ENCODE measurements at regions not wholly inside any gene's neighbourhood (a gene's known extent, or its start where the extent isn't known, plus 50 kb on each side); places are given as distances from the start of the nearest gene placed in this dataset.

DNA sequence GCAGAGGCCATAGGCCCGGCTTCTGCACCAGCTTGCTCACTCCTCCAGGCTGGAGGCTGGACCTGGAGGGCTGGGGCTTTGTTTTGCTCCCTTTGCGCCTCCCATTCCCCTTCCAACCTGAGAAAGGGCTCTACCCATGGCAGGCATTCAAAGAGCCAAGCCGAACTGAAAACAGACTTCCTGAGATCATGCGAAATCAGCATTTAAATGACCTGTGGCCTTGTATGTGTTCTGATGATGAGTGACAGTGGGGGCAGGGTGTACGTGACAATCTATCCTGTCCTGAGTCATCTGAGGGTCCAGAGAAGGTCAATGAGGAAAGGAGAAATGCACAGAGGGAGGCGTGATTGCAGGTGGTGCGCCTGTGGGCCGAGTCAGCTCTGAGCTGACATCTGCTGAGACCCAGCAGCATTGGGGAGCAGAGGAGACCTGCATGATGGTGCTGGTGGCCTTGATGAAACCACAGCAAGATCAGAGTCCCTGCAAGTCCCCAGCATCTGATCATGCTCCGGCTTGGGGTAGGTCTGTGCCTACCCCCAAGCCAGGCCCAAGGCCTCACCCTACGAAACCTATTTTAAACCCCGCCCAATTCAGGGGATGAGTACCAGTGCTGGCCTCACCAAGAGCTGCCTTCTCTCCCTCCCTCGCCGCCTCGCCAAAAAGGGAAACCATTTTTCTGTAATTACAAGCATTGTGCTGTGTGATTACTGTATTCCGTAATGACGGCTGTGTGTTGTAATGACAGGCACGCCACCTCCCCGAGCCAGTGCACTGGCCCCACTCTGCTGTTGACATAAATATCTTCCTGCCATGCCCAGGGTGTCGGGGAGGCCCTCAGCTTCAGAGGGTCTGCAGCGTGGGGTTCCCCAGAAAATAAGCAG is 95.2 kb upstream of the ANO1 start:
- no peaks in the 10 kb centered on the region for H3K9me3 Mint-ChIP-seq (ENCODE audit: insufficient read depth)
- POLR2A ChIA-PET: no interaction called here
- no peaks in the 10 kb centered on the region for H3K36me3 Mint-ChIP-seq (ENCODE audit: low read depth)
- H3K27ac Mint-ChIP-seq: no peak overlapping the region
- CTCF ChIA-PET: no interaction called here
- no peak overlapping the region for H3K4me3 Mint-ChIP-seq
- no peaks in the 10 kb centered on the region for H3K4me1 Mint-ChIP-seq (ENCODE audit: low read depth)
- no peak for ATAC-seq
- DNase-seq: no peak
- peaks cover 41% of the 10 kb centered on the region for H3K27me3 Mint-ChIP-seq (ENCODE audit: low read depth)

DNA sequence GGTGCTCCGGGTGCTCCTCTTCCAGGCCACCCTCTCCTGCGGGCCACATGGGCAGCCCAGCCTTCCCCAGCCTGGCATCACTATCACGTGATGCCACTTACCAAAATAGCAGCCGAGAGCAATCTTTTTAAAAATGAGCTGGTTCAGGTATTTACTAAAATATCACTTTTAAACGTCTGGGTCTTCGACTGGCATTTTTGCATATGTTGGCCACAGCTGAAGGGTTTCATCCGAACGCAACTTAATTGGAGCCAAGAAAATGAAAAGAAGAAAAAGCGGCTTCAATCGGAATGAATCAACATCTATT is 94.6 kb upstream of the ANO1 start:
- ChIA-PET POLR2A (no interaction called here), CTCF (no interaction called here)
- H3K4me1 Mint-ChIP-seq (ENCODE audit: low read depth): no peaks in the 10 kb centered on the region
- H3K9me3 Mint-ChIP-seq (ENCODE audit: insufficient read depth): no peaks in the 10 kb centered on the region
- no peak overlapping the region for H3K4me3 Mint-ChIP-seq
- no peak for DNase-seq
- no peaks in the 10 kb centered on the region for H3K36me3 Mint-ChIP-seq (ENCODE audit: low read depth)
- no peak overlapping the region for H3K27ac Mint-ChIP-seq
- H3K27me3 Mint-ChIP-seq (ENCODE audit: low read depth): peaks cover 47% of the 10 kb centered on the region
- no peak for ATAC-seq

DNA sequence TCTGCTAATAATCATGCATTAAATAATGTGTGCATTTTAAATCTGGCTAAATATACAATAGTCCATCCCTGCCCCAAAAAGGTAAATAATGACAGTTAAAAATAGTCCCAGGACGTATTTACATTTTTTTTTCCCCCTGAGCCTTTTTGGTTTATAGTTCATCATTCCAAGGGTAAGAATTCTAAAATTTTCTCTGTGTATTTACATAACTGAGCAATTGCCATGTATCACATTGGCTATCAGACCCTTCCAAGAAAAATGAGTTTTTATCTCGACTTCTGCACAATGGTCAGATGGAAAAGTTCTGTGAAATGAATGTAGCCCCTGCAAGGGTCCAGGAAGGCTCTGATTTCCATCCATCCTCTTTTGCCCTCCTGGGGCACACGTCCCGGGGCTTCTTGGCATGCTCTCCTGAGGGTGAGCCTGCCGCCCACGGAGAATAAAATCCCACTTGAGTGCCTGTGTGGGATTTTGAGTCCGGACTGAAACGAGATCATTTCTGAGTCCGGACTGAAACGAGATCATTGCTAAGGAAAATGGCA is 94.1 kb upstream of the ANO1 start:
- no peaks in the 10 kb centered on the region for H3K36me3 Mint-ChIP-seq (ENCODE audit: low read depth)
- ATAC-seq: no peak
- H3K27ac Mint-ChIP-seq: no peak overlapping the region
- no peaks in the 10 kb centered on the region for H3K4me1 Mint-ChIP-seq (ENCODE audit: low read depth)
- H3K27me3 Mint-ChIP-seq (ENCODE audit: low read depth): peaks cover 51% of the 10 kb centered on the region
- no peak overlapping the region for H3K4me3 Mint-ChIP-seq
- ChIA-PET POLR2A (no interaction called here), CTCF (no interaction called here)
- H3K9me3 Mint-ChIP-seq (ENCODE audit: insufficient read depth): no peaks in the 10 kb centered on the region
- DNase-seq: no peak

DNA sequence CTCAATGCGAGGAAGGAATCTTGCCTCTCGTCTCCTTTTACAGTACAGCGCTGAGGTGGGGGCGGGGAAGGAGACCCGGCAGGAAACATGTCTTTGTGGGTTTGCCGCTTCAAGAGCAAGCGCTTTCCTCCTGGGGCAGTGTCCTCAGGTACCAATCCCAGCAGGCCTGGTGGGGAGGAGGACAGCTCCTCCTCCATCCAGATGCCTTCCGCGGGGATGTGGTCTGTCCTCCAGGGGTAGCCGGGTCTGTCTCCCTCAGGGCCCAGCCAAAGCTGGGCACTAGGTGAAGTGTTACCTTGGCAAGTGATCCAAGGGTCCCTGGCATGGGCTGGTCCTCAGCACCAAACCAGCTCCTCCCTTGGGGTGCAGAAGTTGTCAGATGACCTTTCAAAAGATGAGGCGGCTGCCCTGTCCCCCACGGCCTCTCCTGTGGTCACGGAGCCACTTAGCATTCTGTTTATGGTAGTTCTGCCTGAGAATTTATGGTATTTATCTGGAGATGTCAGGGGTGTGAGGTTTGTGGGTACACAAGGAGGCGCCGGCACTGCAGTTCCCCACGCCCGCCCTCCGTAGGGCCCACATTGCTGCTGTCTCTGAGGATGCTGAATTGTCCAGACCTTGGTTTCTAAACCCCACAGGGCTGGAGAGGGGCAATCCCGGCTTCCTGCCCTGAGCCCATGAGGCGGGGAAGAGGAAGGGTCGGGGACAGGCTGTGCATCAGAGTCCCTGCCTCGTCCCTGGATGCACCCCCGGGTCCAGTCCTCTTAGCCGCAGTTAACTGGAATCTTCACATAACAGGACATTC is 93.5 kb upstream of the ANO1 start:
- Mint-ChIP-seq H3K36me3 (ENCODE audit: low read depth) (no peaks in the 10 kb centered on the region), H3K4me3 (no peak overlapping the region), H3K27ac (no peak overlapping the region), H3K27me3 (ENCODE audit: low read depth) (peaks cover 55% of the 10 kb centered on the region), H3K4me1 (ENCODE audit: low read depth) (no peaks in the 10 kb centered on the region), H3K9me3 (ENCODE audit: insufficient read depth) (no peaks in the 10 kb centered on the region)
- no peak for DNase-seq
- ATAC-seq: no peak
- POLR2A ChIA-PET: no interaction called here
- CTCF ChIA-PET: no interaction called here

DNA sequence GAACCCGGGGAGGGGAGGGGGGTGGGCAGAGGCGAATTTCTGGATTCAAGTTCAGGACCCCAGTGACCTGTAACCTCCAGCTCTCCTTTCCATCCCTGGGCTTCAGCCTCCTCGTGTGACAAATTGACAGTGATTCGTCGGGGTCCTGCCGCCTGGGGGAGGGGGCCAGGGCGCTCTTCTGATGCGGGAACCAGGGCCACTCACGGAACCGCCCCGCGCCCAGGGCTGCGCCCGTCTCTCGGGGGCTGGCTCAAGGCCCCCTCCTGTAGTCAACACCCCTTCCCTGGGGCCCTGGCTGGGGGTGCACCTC is 92.8 kb upstream of the ANO1 start:
- ChIA-PET POLR2A (no interaction called here), CTCF (no interaction called here)
- H3K9me3 Mint-ChIP-seq (ENCODE audit: insufficient read depth): no peaks in the 10 kb centered on the region
- ATAC-seq (no peak), DNase-seq (no peak)
- H3K4me3 Mint-ChIP-seq: no peak overlapping the region
- H3K27ac Mint-ChIP-seq: no peak overlapping the region
- no peaks in the 10 kb centered on the region for H3K4me1 Mint-ChIP-seq (ENCODE audit: low read depth)
- no peaks in the 10 kb centered on the region for H3K36me3 Mint-ChIP-seq (ENCODE audit: low read depth)
- H3K27me3 Mint-ChIP-seq (ENCODE audit: low read depth): peaks cover 59% of the 10 kb centered on the region

DNA sequence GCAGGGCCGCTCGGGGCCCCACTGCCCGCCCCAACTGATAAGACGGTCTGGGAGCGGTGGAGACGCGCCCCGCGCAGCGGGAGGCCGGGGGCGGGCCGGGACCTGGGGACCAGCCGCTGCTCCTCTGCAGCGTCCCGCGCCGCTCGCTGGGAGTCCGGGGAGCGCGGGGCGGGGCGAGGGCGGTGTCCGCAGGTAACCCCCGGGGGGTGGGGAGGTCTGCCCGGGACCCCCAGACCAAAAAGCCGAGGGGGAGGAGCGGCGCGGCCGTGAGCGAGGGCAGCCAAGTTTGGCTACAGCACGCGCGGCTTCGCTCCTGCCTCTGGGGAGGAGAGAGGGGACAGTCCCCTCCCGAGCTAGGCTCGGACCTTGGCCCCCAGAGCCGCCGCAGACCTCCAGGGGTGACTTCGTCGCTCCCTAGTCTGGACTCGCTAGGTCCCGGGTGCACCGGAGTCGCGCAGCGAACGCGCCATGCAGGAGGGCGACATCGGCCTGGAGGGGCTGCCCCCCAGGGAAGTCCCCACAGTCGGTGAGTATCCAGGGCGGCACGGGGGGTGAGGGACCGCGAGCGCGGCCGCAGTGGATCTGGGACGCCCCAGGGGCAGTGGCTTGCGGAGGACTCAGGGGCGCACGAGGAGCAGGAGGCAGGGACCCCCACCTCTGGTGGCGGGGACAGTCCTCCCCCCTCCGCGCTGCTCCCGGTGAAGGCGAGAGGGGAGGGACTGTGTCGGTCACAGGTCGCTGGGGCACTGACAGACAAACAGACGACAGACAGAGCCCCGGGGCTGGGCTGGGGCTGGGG is 92.3 kb upstream of the ANO1 start:
- Mint-ChIP-seq H3K4me3 (no peak overlapping the region), H3K4me1 (ENCODE audit: low read depth) (no peaks in the 10 kb centered on the region), H3K27me3 (ENCODE audit: low read depth) (peaks cover 62% of the 10 kb centered on the region), H3K36me3 (ENCODE audit: low read depth) (no peaks in the 10 kb centered on the region), H3K27ac (no peak overlapping the region), H3K9me3 (ENCODE audit: insufficient read depth) (no peaks in the 10 kb centered on the region)
- DNase-seq (no peak), ATAC-seq (no peak)
- ChIA-PET POLR2A (no interaction called here), CTCF (no interaction called here)

DNA sequence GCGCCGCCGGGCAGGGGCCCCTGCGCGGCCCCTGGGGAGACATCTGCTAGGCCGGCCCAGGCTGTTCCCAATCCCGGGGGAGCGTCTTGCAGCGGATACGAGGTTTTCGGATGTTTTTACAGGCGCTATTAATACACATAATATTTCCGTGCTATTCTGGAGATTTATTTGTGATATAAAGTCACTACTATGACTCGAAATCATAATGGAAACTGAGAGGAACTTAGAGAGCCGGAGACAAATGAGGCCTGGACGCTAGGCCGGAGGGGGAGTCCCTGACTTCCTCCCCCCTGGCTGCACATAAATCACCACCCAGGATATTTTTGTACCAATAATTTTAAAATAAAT is 91.7 kb upstream of the ANO1 start:
- Mint-ChIP-seq H3K4me3 (no peak overlapping the region), H3K36me3 (ENCODE audit: low read depth) (no peaks in the 10 kb centered on the region), H3K27me3 (ENCODE audit: low read depth) (peaks cover 65% of the 10 kb centered on the region), H3K27ac (no peak overlapping the region), H3K4me1 (ENCODE audit: low read depth) (no peaks in the 10 kb centered on the region), H3K9me3 (ENCODE audit: insufficient read depth) (no peaks in the 10 kb centered on the region)
- POLR2A ChIA-PET: no interaction called here
- CTCF ChIA-PET: no interaction called here
- ATAC-seq: no peak
- no peak for DNase-seq

DNA sequence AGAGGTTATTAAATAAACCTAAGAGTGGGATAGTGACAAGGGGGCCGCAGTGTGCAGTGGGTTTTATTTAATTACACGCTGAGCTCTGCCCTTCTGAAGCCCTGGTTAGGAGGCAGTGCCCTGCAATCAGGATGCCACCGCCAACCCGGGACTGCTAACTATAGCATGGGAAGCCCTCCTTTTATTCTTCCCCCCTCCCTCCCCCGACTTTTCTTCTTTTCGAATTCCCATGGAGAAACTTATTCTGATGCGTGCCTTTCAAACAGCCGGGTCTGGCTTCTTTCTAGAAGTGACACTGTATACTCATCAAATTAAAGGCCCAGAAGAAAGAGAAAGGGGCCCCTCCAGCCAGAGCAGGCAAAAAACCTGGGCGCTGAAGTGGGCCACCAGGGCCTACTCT is 91.3 kb upstream of the ANO1 start:
- Mint-ChIP-seq H3K9me3 (ENCODE audit: insufficient read depth) (no peaks in the 10 kb centered on the region), H3K27ac (no peak overlapping the region), H3K27me3 (ENCODE audit: low read depth) (peaks cover 65% of the 10 kb centered on the region), H3K36me3 (ENCODE audit: low read depth) (no peaks in the 10 kb centered on the region), H3K4me1 (ENCODE audit: low read depth) (no peaks in the 10 kb centered on the region), H3K4me3 (no peak overlapping the region)
- ChIA-PET POLR2A (no interaction called here), CTCF (no interaction called here)
- ATAC-seq (no peak), DNase-seq (no peak)

DNA sequence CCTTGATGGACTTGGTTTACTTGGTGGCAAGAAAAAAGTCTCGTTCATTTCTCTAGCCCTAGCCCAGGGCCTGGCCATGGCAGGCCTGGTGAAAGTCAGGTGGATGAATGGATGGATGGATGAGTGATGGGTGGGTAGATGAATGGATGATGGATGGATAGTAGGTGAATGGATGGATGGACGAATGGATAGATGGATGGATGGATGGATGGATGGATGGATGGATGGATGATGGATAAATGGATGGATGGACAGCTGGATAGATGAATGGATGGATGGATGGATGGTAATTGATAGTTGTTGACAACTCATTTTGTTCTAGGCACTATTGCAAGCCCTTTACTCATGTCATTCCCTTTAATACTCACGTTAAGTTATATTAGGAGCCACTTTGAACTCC is 86.1 kb upstream of the ANO1 start:
- Mint-ChIP-seq H3K4me1 (ENCODE audit: low read depth) (no peaks in the 10 kb centered on the region), H3K9me3 (ENCODE audit: insufficient read depth) (no peaks in the 10 kb centered on the region), H3K27ac (no peak overlapping the region), H3K4me3 (no peak overlapping the region), H3K36me3 (ENCODE audit: low read depth) (no peaks in the 10 kb centered on the region), H3K27me3 (ENCODE audit: low read depth) (peaks cover 34% of the 10 kb centered on the region)
- ChIA-PET POLR2A (no interaction called here), CTCF (no interaction called here)
- ATAC-seq (no peak), DNase-seq (no peak)

DNA sequence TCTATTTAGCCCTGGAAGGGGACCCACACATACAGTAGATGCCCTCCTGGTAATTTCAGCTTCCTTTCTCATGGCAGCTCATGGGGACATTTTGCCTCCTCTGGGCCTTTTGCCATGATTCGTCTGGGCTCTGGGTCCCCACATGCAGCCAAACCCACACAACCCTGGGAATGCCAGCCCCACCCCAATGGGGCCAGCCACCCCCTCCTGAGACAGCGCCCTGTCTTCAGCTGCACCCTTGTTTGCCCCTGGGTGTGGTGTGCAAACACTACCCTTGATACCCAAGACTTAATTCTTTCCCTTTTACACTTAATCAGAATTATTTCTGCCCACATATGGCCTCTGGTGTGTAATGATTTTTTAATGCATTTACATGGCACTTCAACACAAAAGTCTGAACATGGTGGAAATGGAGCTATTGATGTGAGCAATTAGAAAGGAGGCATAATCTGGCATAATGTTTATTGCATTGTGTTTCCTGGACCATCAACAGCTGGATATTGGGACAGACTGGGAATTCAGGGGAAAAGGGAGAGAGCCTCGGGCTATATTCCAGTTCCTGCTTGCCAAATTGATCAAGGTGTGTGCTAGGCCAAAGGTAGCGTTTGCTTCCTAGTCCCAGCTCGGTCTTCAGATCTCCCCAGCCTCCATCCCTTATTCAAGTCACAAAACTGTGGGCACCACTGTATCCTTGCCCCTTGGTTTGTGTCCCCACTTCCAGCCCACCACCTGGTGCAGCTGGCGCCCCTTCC is 85.0 kb upstream of the ANO1 start:
- ChIA-PET POLR2A (no interaction called here), CTCF (interaction anchor here (1.5 kb wide), 1 partner anchor 90 kb away, joined by 3 read pairs; no protein-coding TSS in a partner anchor)
- Mint-ChIP-seq H3K36me3 (ENCODE audit: low read depth) (no peaks in the 10 kb centered on the region), H3K27ac (no peak overlapping the region), H3K27me3 (ENCODE audit: low read depth) (peaks cover 31% of the 10 kb centered on the region), H3K4me1 (ENCODE audit: low read depth) (no peaks in the 10 kb centered on the region), H3K4me3 (no peak overlapping the region), H3K9me3 (ENCODE audit: insufficient read depth) (no peaks in the 10 kb centered on the region)
- ATAC-seq (no peak), DNase-seq (no peak)

DNA sequence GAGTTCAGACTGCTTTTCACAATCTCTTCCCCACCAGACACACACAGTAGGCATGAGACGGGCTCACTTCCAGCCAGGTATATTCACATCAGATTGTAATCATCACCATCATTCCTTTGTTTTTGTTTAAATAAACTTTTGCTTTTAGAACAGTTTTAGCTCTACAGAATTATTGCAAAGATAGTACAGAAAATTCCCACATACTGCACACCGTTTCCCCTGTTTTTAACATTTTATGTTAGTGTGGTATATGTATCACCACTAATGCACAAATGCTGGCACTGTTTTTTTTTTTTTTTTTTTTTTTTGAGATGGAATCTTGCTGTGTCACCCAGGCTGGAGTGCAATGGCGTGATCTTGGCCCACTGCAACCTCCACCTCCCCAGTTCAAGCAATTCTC is 83.3 kb upstream of the ANO1 start:
- H3K36me3 Mint-ChIP-seq (ENCODE audit: low read depth): no peaks in the 10 kb centered on the region
- no peak for ATAC-seq
- H3K4me1 Mint-ChIP-seq (ENCODE audit: low read depth): no peaks in the 10 kb centered on the region
- no peaks in the 10 kb centered on the region for H3K9me3 Mint-ChIP-seq (ENCODE audit: insufficient read depth)
- peaks cover 19% of the 10 kb centered on the region for H3K27me3 Mint-ChIP-seq (ENCODE audit: low read depth)
- ChIA-PET CTCF (no interaction called here), POLR2A (no interaction called here)
- no peak overlapping the region for H3K27ac Mint-ChIP-seq
- no peak overlapping the region for H3K4me3 Mint-ChIP-seq
- DNase-seq: no peak

DNA sequence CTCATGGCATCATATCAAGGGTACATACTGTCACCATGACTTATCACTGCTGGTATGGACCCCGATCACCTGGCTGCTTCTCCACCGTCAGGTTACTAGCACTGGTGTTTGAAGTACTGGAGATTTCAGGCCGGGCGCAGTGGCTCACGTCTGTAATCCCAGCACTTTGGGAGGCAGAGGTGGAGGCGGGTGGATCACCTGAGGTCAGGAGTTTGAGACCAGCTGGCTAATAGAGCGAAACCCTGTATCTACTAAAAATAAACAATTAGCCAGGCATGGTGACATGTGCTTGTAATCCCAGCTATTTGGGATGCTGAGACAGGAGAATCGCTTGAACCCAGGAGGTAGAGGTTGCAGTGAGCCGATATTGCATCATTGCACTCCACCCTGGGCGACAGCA is 82.4 kb upstream of the ANO1 start:
- H3K4me1 Mint-ChIP-seq (ENCODE audit: low read depth): no peaks in the 10 kb centered on the region
- peaks cover 14% of the 10 kb centered on the region for H3K27me3 Mint-ChIP-seq (ENCODE audit: low read depth)
- POLR2A ChIA-PET: no interaction called here
- DNase-seq (no peak), ATAC-seq (no peak)
- no peaks in the 10 kb centered on the region for H3K36me3 Mint-ChIP-seq (ENCODE audit: low read depth)
- H3K27ac Mint-ChIP-seq: no peak overlapping the region
- CTCF ChIA-PET: no interaction called here
- H3K9me3 Mint-ChIP-seq (ENCODE audit: insufficient read depth): no peaks in the 10 kb centered on the region
- no peak overlapping the region for H3K4me3 Mint-ChIP-seq
